MM.1S (cell line): ENCODE measurements at regions not wholly inside any gene's neighbourhood (a gene's known extent, or its start where the extent isn't known, plus 50 kb on each side); places are given as distances from the start of the nearest gene placed in this dataset.

Experiments
- EZH2 ChIP-seq: fragments of 300-600 bp; sonication (generic); optimal IDR thresholded peaks from 2 replicates; pipeline ENCODE3; 2017; ENCODE audit warnings: low read depth, mild to moderate bottlenecking, antibody characterized with exemption, low read length, mixed read lengths
- EZH2phosphoT487 ChIP-seq: fragments of 300-600 bp; sonication (generic); IDR thresholded peaks from 2 replicates; pipeline ENCODE4 v1.6.1; 2018; ENCODE audit warnings: antibody characterized with exemption, low read length
- TF ChIP-seq, protein P1 (sequence below): fragments of 300-600 bp; sonication (generic); IDR thresholded peaks from 2 replicates; pipeline ENCODE4 v1.5.1; 2016; ENCODE audit warnings: antibody characterized with exemption, low read length, mixed read lengths

DNA sequence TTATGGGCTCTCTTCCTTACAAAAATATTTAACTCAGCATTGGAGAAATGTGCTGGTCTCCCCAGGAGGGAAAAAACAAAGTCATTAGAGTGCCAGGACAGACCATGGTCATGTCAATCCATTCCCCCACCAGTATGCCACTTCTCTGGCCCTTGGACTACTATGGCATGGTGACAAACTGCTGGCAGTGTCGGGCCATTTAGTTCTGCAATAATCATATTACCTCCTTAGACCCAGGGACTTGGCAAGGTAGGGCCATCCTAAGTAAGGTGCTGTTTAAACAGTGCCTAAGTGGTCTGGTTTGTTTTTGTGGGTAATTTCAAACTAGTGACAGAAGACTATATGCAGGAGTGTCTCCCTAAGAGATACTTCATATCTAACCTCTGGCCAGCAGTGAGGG is 177.8 kb upstream of the STK32A start:
- TF ChIP-seq, protein P1, sequence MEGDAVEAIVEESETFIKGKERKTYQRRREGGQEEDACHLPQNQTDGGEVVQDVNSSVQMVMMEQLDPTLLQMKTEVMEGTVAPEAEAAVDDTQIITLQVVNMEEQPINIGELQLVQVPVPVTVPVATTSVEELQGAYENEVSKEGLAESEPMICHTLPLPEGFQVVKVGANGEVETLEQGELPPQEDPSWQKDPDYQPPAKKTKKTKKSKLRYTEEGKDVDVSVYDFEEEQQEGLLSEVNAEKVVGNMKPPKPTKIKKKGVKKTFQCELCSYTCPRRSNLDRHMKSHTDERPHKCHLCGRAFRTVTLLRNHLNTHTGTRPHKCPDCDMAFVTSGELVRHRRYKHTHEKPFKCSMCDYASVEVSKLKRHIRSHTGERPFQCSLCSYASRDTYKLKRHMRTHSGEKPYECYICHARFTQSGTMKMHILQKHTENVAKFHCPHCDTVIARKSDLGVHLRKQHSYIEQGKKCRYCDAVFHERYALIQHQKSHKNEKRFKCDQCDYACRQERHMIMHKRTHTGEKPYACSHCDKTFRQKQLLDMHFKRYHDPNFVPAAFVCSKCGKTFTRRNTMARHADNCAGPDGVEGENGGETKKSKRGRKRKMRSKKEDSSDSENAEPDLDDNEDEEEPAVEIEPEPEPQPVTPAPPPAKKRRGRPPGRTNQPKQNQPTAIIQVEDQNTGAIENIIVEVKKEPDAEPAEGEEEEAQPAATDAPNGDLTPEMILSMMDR, result no peak
- TF ChIP-seq EZH2 (no peak), EZH2phosphoT487 (no peak)
